Urothelium cell line (cell line): ENCODE measurements at regions not wholly inside any gene's neighbourhood (a gene's known extent, or its start where the extent isn't known, plus 50 kb on each side); places are given as distances from the start of the nearest gene placed in this dataset.
"Not testable (repeated sequence)": the region's sequence is repeated elsewhere in the genome, so short reads cannot be mapped to it uniquely, and the experiment has no call there.

Experiments used
- DNase-seq: peaks from one replicate; pipeline ENCODE4 v3.0.0; 2011; ENCODE audit warnings: low spot score, mixed read lengths
- FAIRE-seq: peaks from 2 replicates; lab custom pipeline; 2011; peaks lifted over from hg19 to GRCh38; lab: Jason Lieb, UNC

GRCh38 chr1:30466026-30466425 is 257.4 kb downstream of the MATN1 start:
- no peak for FAIRE-seq
- no peak for DNase-seq

DNA sequence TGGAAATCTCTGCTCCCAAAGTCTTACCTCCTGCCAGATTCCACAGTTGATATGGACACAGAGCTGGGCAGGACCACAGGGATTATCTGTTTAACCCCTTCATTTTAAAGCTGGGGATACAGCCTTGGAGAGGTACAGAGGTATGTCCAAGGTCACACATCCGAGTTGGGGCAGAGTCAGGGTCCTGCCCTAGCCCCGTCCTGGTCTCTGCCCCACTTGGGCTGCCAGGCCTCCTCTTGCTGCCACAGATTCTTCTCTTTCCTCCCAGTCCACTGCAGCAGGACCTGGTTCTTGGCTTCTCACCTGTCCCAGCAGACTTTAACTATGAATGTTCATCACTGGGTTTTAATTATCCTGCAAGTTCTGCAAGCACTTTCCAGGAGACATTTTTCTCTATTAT is 258.3 kb downstream of the MATN1 start:
- DNase-seq (no peak), FAIRE-seq (no peak)

- no peak for DNase-seq
- no peak for FAIRE-seq
Observed at GRCh38 chr1:30464187-30464617, 259.2 kb downstream of the MATN1 start.

DNA sequence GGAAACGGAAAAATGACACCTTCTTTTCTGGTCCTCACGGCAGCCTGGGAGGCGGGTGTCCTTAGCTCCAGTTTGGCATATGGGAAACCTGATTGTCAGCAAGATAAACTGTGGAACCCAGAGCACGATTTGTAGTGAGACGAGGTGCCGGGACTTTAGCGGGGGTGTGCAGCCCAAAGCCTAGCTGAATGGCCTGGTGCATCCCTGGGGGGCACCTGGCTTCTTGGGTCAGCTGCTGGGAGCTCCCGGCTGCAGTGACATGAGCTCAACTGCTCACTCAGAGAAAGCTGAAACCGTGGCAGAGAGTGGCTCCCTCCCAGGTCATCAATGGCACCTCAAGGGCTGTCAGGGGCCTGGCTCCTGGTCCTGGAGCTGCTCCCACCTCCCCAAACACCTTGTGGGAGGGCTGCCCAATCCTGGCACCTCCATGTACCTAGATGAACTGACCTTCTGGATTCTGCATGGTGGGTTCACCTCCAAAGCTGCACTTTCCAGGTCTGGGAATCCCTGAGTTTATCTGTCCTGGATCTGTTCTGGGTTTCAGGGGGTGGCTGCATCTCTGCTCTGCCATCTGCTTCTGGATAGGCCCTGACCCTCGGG is 260.5 kb downstream of the MATN1 start:
- no peak for DNase-seq
- no peak for FAIRE-seq

DNA sequence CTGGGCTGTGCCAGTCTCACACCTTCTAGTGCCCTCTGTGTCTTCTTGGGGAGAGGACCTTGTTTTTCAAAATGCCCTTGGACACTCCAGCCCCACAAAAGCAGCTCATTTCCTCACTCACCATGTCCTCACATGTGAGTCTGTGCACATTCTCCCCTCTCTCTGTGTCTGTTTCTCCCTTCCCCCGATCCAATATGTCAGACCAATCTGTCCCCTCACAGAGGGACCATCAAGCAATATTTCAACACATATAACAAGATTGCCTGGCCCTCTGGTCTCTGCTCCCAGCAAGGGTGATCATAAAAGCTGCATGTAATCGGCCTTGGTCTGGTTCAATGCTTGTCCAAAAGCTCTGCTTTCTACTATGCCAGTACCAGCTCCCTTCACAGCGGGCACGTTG is 261.2 kb downstream of the MATN1 start:
- FAIRE-seq = no peak
- DNase-seq = no peak

GRCh38 chr1:30461640-30462039 is 261.7 kb downstream of the MATN1 start:
- FAIRE-seq = peak; percentile 40
- DNase-seq = no peak

GRCh38 chr1:30460661-30461060 is 262.7 kb downstream of the MATN1 start:
- no peak for FAIRE-seq
- DNase-seq = no peak

GRCh38 chr1:30458730-30459485 is 264.5 kb downstream of the MATN1 start:
- FAIRE-seq, DNase-seq: not testable (repeated sequence)

DNA sequence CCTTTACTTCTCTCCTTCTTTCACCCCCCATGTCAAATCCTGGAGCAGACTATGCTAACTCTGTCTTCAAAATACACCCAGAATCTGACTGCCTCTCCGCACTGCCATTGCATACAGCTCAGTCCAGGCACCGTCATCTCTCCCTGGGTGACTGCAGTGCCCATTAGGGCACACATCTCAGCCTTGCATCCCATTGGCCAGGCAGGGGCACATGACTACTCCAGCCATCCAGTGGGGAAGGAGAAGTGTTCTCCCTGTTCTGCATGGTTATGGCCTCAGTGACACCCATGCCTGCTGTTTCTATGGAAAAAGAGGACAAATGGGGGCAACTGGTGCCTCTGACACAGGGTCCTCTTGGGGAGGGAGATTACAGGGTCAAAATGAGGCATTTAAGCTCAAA is 270.5 kb downstream of the MATN1 start:
- no peak for DNase-seq
- FAIRE-seq = no peak

GRCh38 chr1:30452170-30452569 is 271.2 kb downstream of the MATN1 start:
- FAIRE-seq = no peak
- no peak for DNase-seq

- no peak for FAIRE-seq
Observed at GRCh38 chr1:30451532-30452125, 271.8 kb downstream of the MATN1 start.

GRCh38 chr1:30450818-30451233 is 272.6 kb downstream of the MATN1 start:
- no peak for DNase-seq
- no peak for FAIRE-seq

More at GRCh38 chr1:30451532-30452125, 271.8 kb downstream of the MATN1 start:
- DNase-seq = no peak

- FAIRE-seq (no peak), DNase-seq (no peak)
Observed at GRCh38 chr1:30450148-30450817, 273.1 kb downstream of the MATN1 start.

GRCh38 chr1:30449428-30450147 is 273.8 kb downstream of the MATN1 start:
- DNase-seq = no peak
- FAIRE-seq = no peak

GRCh38 chr1:30449003-30449402 is 274.4 kb downstream of the MATN1 start:
- FAIRE-seq = no peak
- no peak for DNase-seq

DNA sequence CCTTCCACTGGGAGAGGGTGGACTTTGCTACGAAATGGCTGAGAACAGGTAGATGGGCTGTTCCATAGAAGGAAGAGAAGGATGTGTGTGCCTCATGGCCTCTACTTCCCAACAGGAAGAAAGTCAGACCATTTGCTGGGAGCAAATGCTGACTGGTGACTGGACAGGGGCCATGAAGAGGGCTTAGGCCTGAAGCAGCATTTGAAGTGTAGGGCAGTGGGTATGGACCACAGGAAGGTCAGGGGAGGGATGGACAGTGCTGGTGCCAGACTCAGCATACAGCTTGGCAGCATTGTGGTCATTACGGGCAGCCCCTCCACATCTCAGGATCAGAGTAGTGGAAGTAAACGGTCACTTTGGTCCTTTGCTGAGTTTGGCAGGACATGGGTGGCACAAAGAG is 275.7 kb downstream of the MATN1 start:
- DNase-seq = no peak
- FAIRE-seq = no peak

- DNase-seq = no peak
- no peak for FAIRE-seq
Observed at GRCh38 chr1:30447080-30447479, 276.3 kb downstream of the MATN1 start.

GRCh38 chr1:30446508-30446907 is 276.9 kb downstream of the MATN1 start:
- DNase-seq (no peak), FAIRE-seq (no peak)

- peak; percentile 27 for FAIRE-seq
- DNase-seq = no peak
Observed at GRCh38 chr1:30446095-30446494, 277.3 kb downstream of the MATN1 start.

- no peak for FAIRE-seq
- no peak for DNase-seq
Observed at GRCh38 chr1:30445449-30445848, 277.9 kb downstream of the MATN1 start.

- FAIRE-seq = no peak
- no peak for DNase-seq
Observed at GRCh38 chr1:30444850-30445249, 278.5 kb downstream of the MATN1 start.
